NCI-H2196 (cell line): ENCODE measurements at regions not wholly inside any gene's neighbourhood (a gene's known extent, or its start where the extent isn't known, plus 50 kb on each side); places are given as distances from the start of the nearest gene placed in this dataset.

ENCODE experiments used
- DNase-seq: peaks from one replicate; lab custom pipeline; 2025; ENCODE audit not compliant: unreplicated experiment; lab: John Stamatoyannopoulos, UW

- DNase-seq: no peak
These were observed 122.2 kb downstream of the SIK1 start for GRCh38 chr21:43304621-43305335.

DNA sequence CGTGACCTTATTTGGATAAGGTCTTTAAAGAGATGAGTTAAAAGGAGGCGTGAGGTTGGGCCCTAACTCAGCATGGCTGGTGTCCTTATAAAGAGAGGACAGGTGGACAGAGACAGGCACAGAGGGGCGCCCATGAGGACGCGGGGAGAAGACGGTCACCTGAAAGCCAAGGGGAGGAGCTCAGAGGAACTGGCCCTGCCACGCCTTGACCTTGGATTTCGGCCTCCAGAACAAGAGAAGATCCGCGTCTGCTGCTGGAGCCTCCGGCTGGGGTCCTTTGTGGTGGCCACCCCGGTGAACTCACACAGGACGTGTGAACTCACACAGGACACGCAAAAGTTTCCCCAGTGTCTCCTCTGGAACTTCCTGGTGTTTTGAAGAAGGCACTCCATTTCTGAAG is 122.7 kb downstream of the SIK1 start:
- no peak for DNase-seq

- no peak for DNase-seq
These were observed 123.4 kb downstream of the SIK1 start for GRCh38 chr21:43303275-43304178.

GRCh38 chr21:43302769-43303168 is 124.2 kb downstream of the SIK1 start:
- no peak for DNase-seq

DNA sequence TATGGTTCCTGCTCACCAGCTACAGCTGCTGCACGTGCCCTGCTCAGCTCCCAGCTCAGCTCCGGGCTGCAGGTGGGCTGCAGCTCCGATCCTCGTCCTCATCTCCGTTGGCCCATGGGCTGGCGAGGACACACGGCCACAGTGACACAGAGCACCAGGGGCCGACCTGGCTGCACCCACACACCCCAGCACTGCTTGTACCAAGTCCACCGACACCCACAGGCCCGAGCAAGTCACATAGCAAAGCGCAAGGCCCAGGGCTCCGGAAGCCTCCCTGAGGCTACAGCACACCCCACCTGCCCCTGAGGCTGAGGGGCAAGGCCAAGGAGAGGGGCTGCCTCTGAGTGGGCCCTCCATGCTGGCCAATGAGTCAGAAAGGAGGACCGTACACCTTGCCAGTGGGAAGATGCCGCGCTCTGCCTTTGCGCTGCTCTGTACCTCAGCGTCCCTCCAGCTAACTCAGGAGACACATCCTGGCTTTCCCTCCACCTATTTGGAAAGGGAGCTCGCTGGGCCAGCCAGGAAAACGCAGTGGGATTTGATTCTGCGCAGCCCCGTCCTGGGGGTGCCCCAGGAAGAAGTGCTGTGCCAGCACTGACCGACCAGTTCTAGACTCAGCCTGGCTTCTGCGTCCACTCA is 124.8 kb downstream of the SIK1 start:
- DNase-seq: no peak

GRCh38 chr21:43301409-43302061 is 125.4 kb downstream of the SIK1 start:
- DNase-seq: no peak

DNA sequence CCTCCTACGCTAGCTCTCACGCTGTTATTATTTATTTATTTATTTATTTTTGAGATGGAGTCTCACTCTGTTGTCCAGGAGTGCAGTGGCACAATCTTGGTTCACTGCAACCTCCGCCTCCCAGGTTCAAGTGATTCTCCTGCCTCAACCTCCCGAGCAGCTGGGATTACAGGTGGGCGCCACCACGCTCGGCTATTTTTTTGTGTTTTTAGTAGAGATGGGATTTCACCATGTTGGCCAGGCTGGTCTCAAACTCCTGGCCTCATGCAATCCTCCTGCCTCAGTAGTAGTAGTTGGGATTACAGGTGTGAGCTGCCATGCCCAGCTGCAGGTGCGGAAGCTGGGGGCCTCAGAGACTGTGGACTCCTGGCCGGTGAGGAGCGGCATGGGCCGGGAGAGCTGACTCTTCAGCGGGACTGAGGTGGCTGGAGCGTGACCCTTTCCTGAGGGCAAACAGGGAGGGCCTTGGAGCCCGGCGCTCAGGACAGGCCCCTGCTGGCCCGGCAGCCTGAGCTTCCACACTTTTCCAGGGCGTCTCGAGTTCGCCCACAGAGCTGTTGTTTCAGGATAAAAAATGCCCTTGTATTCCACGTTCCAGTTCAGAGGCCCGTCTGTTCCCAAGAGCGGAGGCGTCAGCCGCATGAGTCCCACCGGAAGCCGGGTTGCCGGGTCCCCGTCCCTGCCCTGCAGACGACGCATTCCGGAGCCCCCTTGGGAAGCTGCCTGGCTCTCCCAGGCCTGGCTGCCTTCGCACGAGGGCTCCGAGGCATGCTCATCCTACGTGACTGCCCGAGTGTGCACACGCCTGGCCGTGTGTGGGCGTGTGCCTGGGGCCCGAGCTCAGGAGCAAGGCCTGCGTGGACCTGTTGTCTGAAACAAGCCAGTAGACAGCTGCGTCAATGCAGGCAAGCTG is 126.2 kb downstream of the SIK1 start:
- no peak for DNase-seq

DNA sequence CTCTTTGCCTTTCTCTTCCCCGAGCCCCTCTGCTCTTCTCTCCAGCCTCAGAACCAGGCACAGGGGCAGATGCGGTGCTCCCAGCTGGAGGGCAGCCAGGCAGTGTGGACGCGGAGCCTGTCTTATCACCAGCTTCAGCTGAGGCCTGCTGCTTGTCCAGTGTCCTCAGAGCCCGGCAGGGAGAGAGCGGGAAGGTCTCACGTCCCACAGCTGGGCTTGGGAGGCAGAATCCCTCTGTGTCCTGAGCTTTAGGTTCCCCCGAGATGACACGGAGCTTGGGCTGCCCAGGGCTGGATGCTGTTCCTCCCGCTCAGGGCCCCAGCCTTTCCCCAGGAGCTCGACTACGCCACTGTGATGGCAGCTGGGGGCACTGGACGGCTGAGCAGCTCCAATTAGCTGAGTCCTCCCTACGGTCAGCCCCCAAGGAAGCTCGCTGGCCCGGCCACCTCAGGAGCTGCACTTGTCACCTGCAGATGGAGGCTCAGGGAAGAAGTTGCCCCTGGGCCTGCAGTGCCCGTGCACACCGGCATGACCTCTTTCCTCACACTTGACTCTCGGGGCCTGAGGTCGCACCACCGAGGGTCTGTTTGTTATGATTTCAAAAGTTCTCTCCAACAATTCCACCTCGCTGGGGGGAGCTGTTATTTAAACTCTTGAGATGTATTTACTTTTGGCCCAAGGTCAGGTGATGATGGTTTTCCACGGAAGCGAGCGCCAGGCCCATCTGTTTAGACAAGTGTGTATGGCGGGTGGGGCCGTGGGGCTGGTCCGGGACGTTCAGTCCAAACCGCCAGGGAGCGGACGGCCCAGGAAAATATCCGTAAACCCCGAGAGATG is 127.3 kb downstream of the SIK1 start:
- DNase-seq: no peak

- no peak for DNase-seq
These were observed 128.1 kb downstream of the SIK1 start for GRCh38 chr21:43298546-43299440.

GRCh38 chr21:43297989-43298388 is 128.9 kb downstream of the SIK1 start:
- DNase-seq: no peak

- no peak for DNase-seq
These were observed 128.7 kb downstream of the CRYAA start for GRCh38 chr21:43297391-43297981.

DNA sequence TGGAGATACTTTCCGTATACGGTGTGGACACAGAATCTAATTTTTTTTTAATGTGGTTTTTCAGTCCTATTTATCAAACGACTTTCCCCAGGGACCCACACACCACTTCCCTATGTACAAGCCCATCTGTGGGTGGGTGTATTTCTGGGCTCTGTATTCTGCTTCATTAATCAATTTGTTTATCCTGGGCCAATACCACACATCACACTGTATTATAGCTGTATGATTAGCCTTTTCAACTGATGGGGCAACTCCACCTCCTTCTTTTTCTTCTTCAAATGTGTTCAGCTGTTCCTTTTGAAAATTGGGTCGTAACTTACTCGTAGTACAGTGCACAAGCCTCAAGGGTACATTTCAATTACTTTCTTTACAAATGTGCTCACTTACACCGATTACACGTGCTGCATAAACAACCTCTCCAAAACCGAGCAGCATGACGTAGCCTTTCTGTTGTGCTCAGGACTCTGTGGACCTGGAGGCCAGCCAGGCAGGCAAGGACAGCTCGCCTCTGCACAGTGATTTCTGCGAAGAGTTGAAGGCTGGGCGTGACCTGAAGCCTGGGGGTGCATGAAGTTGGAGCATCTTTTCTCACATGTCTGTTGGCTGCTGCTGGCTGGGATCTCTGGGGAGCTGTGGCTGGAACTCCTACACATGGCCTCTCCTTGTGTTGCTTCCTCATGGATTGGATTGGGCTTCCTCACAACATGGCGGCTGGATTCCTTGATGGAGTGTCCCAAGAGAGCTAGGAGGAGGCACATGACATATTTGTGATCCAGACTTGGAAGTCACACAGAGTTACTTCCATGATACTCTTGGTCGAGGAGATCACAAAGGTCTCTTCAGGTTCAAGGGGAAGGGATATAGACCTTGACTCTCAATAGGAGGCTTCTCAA is 126.5 kb downstream of the CRYAA start:
- no peak for DNase-seq

- no peak for DNase-seq
These were observed 125.5 kb downstream of the CRYAA start for GRCh38 chr21:43294194-43294902.

GRCh38 chr21:43292866-43293142 is 124.0 kb downstream of the CRYAA start:
- no peak for DNase-seq

DNA sequence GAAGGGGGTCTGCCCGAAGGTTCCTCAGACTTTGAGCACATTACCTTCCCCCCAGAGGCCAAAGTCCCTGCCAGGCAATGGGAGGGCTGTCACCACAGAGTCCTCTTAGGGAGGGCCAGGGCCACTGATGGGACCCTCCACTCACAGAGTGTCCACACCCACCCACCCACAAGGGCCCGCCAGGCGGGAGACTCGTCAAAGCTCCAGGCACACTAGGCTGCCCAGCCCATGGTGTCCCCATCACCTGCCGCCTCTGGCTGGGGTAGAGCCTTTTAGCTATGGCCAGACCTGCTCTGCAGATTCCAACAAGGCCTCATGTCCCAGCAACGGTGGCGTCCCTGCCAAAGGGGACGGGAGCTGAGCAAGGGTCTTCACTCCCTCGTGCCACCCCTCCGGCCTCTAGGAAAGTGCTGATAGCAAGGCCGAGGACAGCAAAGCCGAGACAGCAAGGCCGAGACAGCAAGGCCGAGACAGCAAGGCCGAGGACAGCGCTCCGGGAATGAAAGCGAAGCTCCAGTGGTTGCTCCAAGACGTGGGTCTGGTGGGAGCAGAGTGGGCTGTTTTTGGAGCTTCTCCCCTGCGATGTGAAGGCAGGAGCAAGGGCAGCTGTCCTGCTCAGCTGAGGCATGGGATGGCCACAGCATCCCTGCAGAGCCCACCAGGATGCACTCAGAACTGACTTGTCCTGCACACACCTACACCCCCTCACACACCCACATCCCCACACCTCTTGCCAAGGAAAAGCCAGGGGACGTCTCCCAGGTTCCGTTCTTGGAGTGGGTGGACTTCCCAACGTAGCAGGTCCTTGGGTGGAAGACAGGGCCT is 123.4 kb downstream of the CRYAA start:
- DNase-seq: no peak
